ENCODE measurements at regions not wholly inside any gene's neighbourhood (a gene's known extent, or its start where the extent isn't known, plus 50 kb on each side); places are given as distances from the start of the nearest gene placed in this dataset.

DNA sequence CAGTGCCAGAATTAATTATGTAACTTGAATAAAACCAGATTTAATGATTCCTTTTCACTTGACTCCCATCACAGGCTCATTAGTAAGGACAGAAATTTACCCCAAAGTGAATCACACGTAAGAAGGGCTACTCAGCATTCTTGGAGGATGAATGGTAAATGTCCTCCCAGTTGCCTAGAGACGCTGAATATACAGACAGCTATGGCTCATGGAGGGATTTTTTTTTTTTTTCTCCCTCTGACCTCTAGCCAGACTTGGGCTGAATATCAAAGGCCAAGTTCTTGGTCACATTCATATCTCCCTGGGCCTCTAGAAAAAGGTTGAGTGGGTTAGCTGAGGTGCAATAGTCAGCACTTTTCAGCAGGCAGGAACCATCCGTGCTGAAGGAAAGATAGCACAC is 77.5 kb downstream of the PHLDA1 start (continued):
- peak in 1 of 2 experiments; percentile 52; a peak in 2 of 5 replicates for TF ChIP-seq EP300 (IDR thresholded peaks at IDR 0.05)
- no peak for TF ChIP-seq HDAC2 (IDR thresholded peaks at IDR 0.05)
- TF ChIP-seq EHMT2 (IDR thresholded peaks at IDR 0.05; ENCODE audit: low read depth) = no peak
- TF ChIP-seq MYC (IDR thresholded peaks at IDR 0.05; ENCODE audit: borderline replicate concordance, low read length) = no peak
- TF ChIP-seq, protein P1, sequence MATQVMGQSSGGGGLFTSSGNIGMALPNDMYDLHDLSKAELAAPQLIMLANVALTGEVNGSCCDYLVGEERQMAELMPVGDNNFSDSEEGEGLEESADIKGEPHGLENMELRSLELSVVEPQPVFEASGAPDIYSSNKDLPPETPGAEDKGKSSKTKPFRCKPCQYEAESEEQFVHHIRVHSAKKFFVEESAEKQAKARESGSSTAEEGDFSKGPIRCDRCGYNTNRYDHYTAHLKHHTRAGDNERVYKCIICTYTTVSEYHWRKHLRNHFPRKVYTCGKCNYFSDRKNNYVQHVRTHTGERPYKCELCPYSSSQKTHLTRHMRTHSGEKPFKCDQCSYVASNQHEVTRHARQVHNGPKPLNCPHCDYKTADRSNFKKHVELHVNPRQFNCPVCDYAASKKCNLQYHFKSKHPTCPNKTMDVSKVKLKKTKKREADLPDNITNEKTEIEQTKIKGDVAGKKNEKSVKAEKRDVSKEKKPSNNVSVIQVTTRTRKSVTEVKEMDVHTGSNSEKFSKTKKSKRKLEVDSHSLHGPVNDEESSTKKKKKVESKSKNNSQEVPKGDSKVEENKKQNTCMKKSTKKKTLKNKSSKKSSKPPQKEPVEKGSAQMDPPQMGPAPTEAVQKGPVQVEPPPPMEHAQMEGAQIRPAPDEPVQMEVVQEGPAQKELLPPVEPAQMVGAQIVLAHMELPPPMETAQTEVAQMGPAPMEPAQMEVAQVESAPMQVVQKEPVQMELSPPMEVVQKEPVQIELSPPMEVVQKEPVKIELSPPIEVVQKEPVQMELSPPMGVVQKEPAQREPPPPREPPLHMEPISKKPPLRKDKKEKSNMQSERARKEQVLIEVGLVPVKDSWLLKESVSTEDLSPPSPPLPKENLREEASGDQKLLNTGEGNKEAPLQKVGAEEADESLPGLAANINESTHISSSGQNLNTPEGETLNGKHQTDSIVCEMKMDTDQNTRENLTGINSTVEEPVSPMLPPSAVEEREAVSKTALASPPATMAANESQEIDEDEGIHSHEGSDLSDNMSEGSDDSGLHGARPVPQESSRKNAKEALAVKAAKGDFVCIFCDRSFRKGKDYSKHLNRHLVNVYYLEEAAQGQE (IDR thresholded peaks at IDR 0.05) = no peak
- TF ChIP-seq RCOR1 (IDR thresholded peaks at IDR 0.05; ENCODE audit: low read depth, low read length) = no peak
- no peak for TF ChIP-seq HEYL (CRISPR knock-in tag; IDR thresholded peaks at IDR 0.05)
- no peak for TF ChIP-seq FOXS1 (CRISPR knock-in tag; IDR thresholded peaks at IDR 0.05)
- no peak for TF ChIP-seq HOXB13 (CRISPR knock-in tag; IDR thresholded peaks at IDR 0.05; ENCODE audit: low read depth)
- no peak for TF ChIP-seq CHD2 (IDR thresholded peaks at IDR 0.05; ENCODE audit: low read length, partially characterized antibody)
- peak; percentile 58 for TF ChIP-seq RFX5 (IDR thresholded peaks at IDR 0.05)
- TF ChIP-seq, protein P2, sequence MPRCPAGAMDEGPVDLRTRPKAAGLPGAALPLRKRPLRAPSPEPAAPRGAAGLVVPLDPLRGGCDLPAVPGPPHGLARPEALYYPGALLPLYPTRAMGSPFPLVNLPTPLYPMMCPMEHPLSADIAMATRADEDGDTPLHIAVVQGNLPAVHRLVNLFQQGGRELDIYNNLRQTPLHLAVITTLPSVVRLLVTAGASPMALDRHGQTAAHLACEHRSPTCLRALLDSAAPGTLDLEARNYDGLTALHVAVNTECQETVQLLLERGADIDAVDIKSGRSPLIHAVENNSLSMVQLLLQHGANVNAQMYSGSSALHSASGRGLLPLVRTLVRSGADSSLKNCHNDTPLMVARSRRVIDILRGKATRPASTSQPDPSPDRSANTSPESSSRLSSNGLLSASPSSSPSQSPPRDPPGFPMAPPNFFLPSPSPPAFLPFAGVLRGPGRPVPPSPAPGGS (IDR thresholded peaks at IDR 0.05) = 0 out of 3 replicates have a peak, but pooled peaks have one; percentile 35
- no peak for TF ChIP-seq PHF8 (IDR thresholded peaks at IDR 0.05; ENCODE audit: borderline replicate concordance, low read depth)
- TF ChIP-seq ZFP36 (IDR thresholded peaks at IDR 0.05; ENCODE audit: borderline replicate concordance, partially characterized antibody) = no peak
- 0 out of 3 replicates have a peak, but pooled peaks have one; percentile 23 for TF ChIP-seq SMC3 (IDR thresholded peaks at IDR 0.05)
- TF ChIP-seq ZC3H11A (IDR thresholded peaks at IDR 0.05) = no peak
- TF ChIP-seq SREBF2 (IDR thresholded peaks at IDR 0.05) = no peak
- no peak for TF ChIP-seq HOXB5 (CRISPR knock-in tag; IDR thresholded peaks at IDR 0.05)
- TF ChIP-seq NFE2L2 (conservative IDR thresholded peaks at IDR 0.05; ENCODE audit: low read length) = 0 out of 2 replicates have a peak, but pooled peaks have one; percentile 9
- no peak for TF ChIP-seq CBX2 (IDR thresholded peaks at IDR 0.05; ENCODE audit: borderline replicate concordance, low read depth)
- TF ChIP-seq GATA3 (IDR thresholded peaks at IDR 0.05; ENCODE audit: borderline replicate concordance) = peak; percentile 75; the same call in 1 of the 2 replicates
- TF ChIP-seq ZSCAN20 (CRISPR knock-in tag; IDR thresholded peaks at IDR 0.05) = no peak

DNA sequence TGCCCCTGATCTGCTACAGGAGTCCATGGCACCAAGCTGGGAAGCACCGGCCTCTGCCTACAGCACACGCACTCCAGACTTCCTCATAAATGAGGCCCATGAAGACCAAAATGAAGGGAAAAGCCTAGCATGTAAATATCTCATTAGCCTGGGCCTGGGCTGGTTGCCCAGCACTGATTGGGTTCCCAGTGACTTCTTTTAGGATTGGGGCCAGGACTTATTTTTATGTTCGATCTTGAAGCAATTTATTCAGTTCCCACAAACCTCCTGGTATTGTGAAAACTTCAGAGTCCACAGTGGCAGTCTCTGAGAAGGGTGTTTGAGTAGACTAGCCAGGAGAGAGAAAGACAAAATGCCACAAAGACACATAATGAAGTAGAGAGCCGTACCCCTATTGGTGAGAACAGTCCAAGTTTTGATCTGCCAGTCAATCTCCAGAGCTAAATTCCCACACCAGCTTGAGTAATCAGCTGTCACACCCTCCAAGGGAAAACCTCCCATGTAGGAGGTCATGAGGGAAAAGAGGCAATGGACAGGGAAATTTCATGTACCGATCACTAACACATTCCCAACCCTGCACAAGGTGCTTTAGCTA is 78.2 kb downstream of the PHLDA1 start:
- peak; percentile 72 to 88 for DNase-seq (ENCODE audit: low read depth in 1 of 2, low spot score in 1 of 2)

More for the DNA sequence above, 78.2 kb downstream of the PHLDA1 start:
- CTCF ChIA-PET = interaction anchor here (0.9 to 2.0 kb wide), 4 partner anchors 10 to 78 kb away, joined by 4 to 9 read pairs (median 4); partner anchors contain the start of gene PHLDA1
- no peak overlapping the region for H3K4me3 ChIP-seq
- H3K9me3 ChIP-seq = no peaks in the 10 kb centered on the region
- peak overlapping the region; percentile 67 for H3K4me2 ChIP-seq
- peak; percentile 75 to 78 for ATAC-seq
- POLR2A ChIA-PET = interaction anchor here (0.8 to 2.6 kb wide), 5 partner anchors 25 to 91 kb away, joined by 3 to 18 read pairs (median 5); partner anchors contain the start of gene PHLDA1
- WGBS (ENCODE audit: missing lambda C conversion rate) = 44% methylated on average over 5 of the region's 5 CpGs
- TF ChIP-seq ZNF302 (CRISPR knock-in tag; IDR thresholded peaks at IDR 0.05) (peak; percentile 30; the same call in 1 of the 2 replicates), CEBPB (IDR thresholded peaks at IDR 0.05) (peak in 1 of 2 experiments; percentile 41; a peak in 2 of 4 replicates), ESRRA (IDR thresholded peaks at IDR 0.05; ENCODE audit: borderline replicate concordance, low read length) (no peak), ZSCAN20 (CRISPR knock-in tag; IDR thresholded peaks at IDR 0.05) (no peak), MAZ (IDR thresholded peaks at IDR 0.05; ENCODE audit: borderline replicate concordance, low read depth, low read length) (no peak), CHD2 (IDR thresholded peaks at IDR 0.05; ENCODE audit: low read length, partially characterized antibody) (no peak), HOXB5 (CRISPR knock-in tag; IDR thresholded peaks at IDR 0.05) (peak; percentile 14; the same call in 1 of the 2 replicates), FOXS1 (CRISPR knock-in tag; IDR thresholded peaks at IDR 0.05) (0 out of 2 replicates have a peak, but pooled peaks have one; percentile 10), GATA3 (IDR thresholded peaks at IDR 0.05; ENCODE audit: borderline replicate concordance) (no peak), HOXB13 (CRISPR knock-in tag; IDR thresholded peaks at IDR 0.05; ENCODE audit: low read depth) (peak; percentile 61; the same call in 1 of the 2 replicates), EHF (CRISPR knock-in tag; IDR thresholded peaks at IDR 0.05) (peak; percentile 47; the same call in 1 of the 2 replicates)
- TF ChIP-seq, protein P3, sequence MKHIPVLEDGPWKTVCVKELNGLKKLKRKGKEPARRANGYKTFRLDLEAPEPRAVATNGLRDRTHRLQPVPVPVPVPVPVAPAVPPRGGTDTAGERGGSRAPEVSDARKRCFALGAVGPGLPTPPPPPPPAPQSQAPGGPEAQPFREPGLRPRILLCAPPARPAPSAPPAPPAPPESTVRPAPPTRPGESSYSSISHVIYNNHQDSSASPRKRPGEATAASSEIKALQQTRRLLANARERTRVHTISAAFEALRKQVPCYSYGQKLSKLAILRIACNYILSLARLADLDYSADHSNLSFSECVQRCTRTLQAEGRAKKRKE (CRISPR knock-in tag; IDR thresholded peaks at IDR 0.05; ENCODE audit: low read depth) = no peak; the same call in none of the 2 replicates
- H3K4me1 ChIP-seq = peaks cover 58% of the 10 kb centered on the region
- H3K27ac ChIP-seq = peak overlapping the region; percentile 83 to 91
- peak; percentile 79 for FAIRE-seq
